GM23248 (cell line): ENCODE measurements at regions not wholly inside any gene's neighbourhood (a gene's known extent, or its start where the extent isn't known, plus 50 kb on each side); places are given as distances from the start of the nearest gene placed in this dataset.

Source experiments
- DNase-seq: peaks from one replicate; pipeline ENCODE4 v3.0.0-alpha.2; 2015
- H2AFZ ChIP-seq: fragments of 200-600 bp; sonication (generic); 2 replicates; pipeline ENCODE4 v1.6.1; 2016; ENCODE audit warnings: antibody characterized with exemption
- H3F3A ChIP-seq: fragments of 200-600 bp; sonication (generic); 2 replicates; pipeline ENCODE4 v1.6.1; 2016; ENCODE audit warnings: mild to moderate bottlenecking, antibody characterized with exemption, mixed run types; ENCODE audit not compliant: insufficient read depth
- H3K27ac ChIP-seq: fragments of 200-600 bp; sonication (generic); 2 replicates; pipeline ENCODE4 v1.5.1; 2016; ENCODE audit warnings: mild to moderate bottlenecking
- H3K27me3 ChIP-seq: fragments of 200-600 bp; sonication (generic); replicated peaks from 2 replicates; pipeline ENCODE4 v1.6.1; 2016; ENCODE audit warnings: mild to moderate bottlenecking; ENCODE audit not compliant: insufficient read depth
- H3K36me3 ChIP-seq: fragments of 200-600 bp; sonication (generic); 2 replicates; pipeline ENCODE4 v1.6.1; 2016; ENCODE audit warnings: low read depth, mild to moderate bottlenecking
- H3K4me1 ChIP-seq: fragments of 200-600 bp; sonication (generic); 2 replicates; pipeline ENCODE4 v1.6.1; 2016; ENCODE audit warnings: mild to moderate bottlenecking; ENCODE audit not compliant: insufficient read depth
- H3K4me2 ChIP-seq: fragments of 200-600 bp; sonication (generic); one replicate; pipeline ENCODE4 v1.6.1; 2016; ENCODE audit warnings: mild to moderate bottlenecking; ENCODE audit not compliant: unreplicated experiment
- H3K4me3 ChIP-seq: fragments of 200-600 bp; sonication (generic); 2 replicates; pipeline ENCODE4 v1.5.1; 2016; ENCODE audit warnings: mild to moderate bottlenecking
- H3K79me2 ChIP-seq: fragments of 200-600 bp; sonication (generic); 2 replicates; pipeline ENCODE4 v1.6.1; 2016; ENCODE audit warnings: mild to moderate bottlenecking; ENCODE audit not compliant: insufficient read depth
- H3K9ac ChIP-seq: fragments of 200-600 bp; sonication (generic); 2 replicates; pipeline ENCODE4 v1.6.1; 2016; ENCODE audit warnings: mild to moderate bottlenecking
- H3K9me2 ChIP-seq: fragments of 200-600 bp; sonication (generic); 2 replicates; pipeline ENCODE4 v1.6.1; 2016; ENCODE audit warnings: mixed run types, mild to moderate bottlenecking, moderate library complexity; ENCODE audit not compliant: insufficient read depth
- H3K9me3 ChIP-seq: fragments of 200-600 bp; sonication (generic); one replicate; pipeline ENCODE4 v1.6.1; 2017; ENCODE audit warnings: low read depth
- H4K20me1 ChIP-seq: fragments of 200-600 bp; sonication (generic); 2 replicates; pipeline ENCODE4 v1.6.0; 2016; ENCODE audit not compliant: insufficient read depth
- EZH2 ChIP-seq: fragments of 200-600 bp; sonication (generic); IDR thresholded peaks from 2 replicates; pipeline ENCODE4 v1.6.1; 2018; ENCODE audit warnings: antibody characterized with exemption, mild to moderate bottlenecking; ENCODE audit not compliant: insufficient read depth, poor library complexity, severe bottlenecking
- EZH2phosphoT487 ChIP-seq: fragments of 200-600 bp; sonication (generic); IDR thresholded peaks from 2 replicates; pipeline ENCODE4 v1.6.1; 2018; ENCODE audit warnings: antibody characterized with exemption, moderate library complexity, mild to moderate bottlenecking, low read depth; ENCODE audit not compliant: insufficient read depth
- WGBS, 2 experiments: methylation state at CpG; one replicate each; pipeline ENCODE4 v1.1.6; 2015 to 2017; ENCODE audit warnings: low lambda C conversion rate in 2 of 2, low coverage in 1 of 2; ENCODE audit errors: missing lambda C conversion rate in 2 of 2; 5-methylcytosine and 5-hydroxymethylcytosine counted together
- in situ Hi-C: fragments of 300-500 bp; cut with MboI; formaldehyde crosslinking; loops from 2 replicates; pipeline ENCODE4 v1.15.0; 2020

DNA sequence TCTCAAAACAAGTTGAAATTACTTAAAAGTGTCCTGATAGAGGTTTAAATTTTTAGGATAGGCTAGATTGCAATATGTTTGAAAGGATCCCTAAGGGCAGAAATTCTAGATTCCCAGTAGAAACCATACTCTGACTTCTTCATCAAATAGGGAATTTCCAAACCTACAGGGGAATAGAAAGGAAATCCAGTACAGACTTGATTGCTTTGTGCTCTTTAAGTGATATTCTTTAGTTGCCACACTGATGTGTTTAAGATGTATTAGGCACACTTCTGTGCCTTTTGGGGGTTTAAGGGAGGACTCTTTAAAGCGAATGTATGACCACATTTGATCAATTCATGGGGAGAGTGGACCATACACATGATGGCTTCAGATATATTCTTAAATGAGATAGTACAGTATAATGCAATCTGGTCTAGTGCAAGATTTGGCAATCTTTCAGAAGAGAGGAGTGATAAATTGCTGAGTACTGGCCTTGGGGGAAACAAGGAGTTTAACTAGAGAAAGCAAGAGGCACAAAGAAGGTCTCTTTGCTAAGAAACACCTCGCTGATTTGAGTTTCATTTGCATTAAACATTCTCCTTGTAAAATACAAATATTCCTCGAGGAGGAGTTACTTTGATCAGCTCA lies 268.8 kb upstream of the NR5A2 start:
- 47 to 54% methylated on average over 3 of the region's 3 CpGs for WGBS, 2 experiments
- peak; percentile 13 for DNase-seq
- Histone ChIP-seq H3K36me3 (no peaks in the 10 kb centered on the region), H3K27me3 (no peaks in the 10 kb centered on the region), H3K9me2 (no peaks in the 10 kb centered on the region), H2AFZ (peak overlapping the region; percentile 28; the same call in 1 of the 2 replicates), H3K27ac (no peak overlapping the region), H3K4me1 (peaks cover 8% of the 10 kb centered on the region), H3K9ac (no peak overlapping the region), H4K20me1 (no peaks in the 10 kb centered on the region), H3K4me2 (no peak overlapping the region), H3F3A (0 out of 2 replicates have a peak, but pooled peaks cover 4% of the 10 kb centered on the region), H3K4me3 (no peak overlapping the region), H3K9me3 (no peaks in the 10 kb centered on the region), H3K79me2 (no peaks in the 10 kb centered on the region)
- in situ Hi-C loops, result no loop called here
- TF ChIP-seq EZH2 (no peak), EZH2phosphoT487 (no peak)

DNA sequence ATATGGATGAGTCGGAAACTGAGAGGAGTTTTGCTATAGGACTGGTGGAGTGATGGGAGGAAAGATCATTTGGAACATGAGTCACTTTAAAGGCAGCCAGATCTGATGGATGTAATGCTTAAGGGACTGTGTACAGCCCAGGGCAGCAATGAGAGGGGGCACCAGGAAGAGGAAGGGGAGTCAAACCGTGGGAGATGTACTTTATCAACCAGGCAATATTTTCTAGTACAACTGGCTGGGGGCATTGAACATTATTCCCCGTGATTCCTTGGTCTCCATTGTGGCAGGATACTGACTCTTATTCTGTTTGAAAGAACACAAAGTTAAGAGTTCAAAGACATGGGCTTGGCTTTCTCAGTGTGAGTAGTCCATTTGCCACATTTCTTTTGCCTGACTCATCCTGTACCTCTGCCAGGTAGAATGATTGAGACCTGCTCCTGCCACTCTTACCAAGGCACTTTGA lies 268.2 kb upstream of the NR5A2 start:
- H3F3A ChIP-seq, result 0 out of 2 replicates have a peak, but pooled peaks cover 4% of the 10 kb centered on the region
- H3K9me2 ChIP-seq, result no peaks in the 10 kb centered on the region
- in situ Hi-C loops, result no loop called here
- peaks cover 8% of the 10 kb centered on the region for H3K4me1 ChIP-seq
- no peaks in the 10 kb centered on the region for H3K27me3 ChIP-seq
- 31 to 40% methylated on average over 3 of the region's 3 CpGs for WGBS, 2 experiments
- TF ChIP-seq EZH2phosphoT487, result no peak
- no peak for TF ChIP-seq EZH2
- peak overlapping the region; percentile 28; the same call in 1 of the 2 replicates for H2AFZ ChIP-seq
- H3K4me2 ChIP-seq, result no peak overlapping the region
- no peaks in the 10 kb centered on the region for H3K36me3 ChIP-seq
- no peak overlapping the region for H3K27ac ChIP-seq
- H3K4me3 ChIP-seq, result no peak overlapping the region
- no peaks in the 10 kb centered on the region for H3K9me3 ChIP-seq
- no peaks in the 10 kb centered on the region for H4K20me1 ChIP-seq
- no peak overlapping the region for H3K9ac ChIP-seq
- peak; percentile 29 for DNase-seq
- no peaks in the 10 kb centered on the region for H3K79me2 ChIP-seq

- H3K79me2 ChIP-seq, result no peaks in the 10 kb centered on the region
- H2AFZ ChIP-seq, result no peak overlapping the region
- no peak for TF ChIP-seq EZH2phosphoT487
- TF ChIP-seq EZH2, result no peak
- 58 to 60% methylated on average over 5 of the region's 5 CpGs for WGBS, 2 experiments
- H3K27ac ChIP-seq, result no peak overlapping the region
- H3K36me3 ChIP-seq, result no peaks in the 10 kb centered on the region
- peaks cover 8% of the 10 kb centered on the region for H3K9me3 ChIP-seq
- 0 out of 2 replicates have a peak, but pooled peaks cover 4% of the 10 kb centered on the region for H3F3A ChIP-seq
- no peaks in the 10 kb centered on the region for H3K9me2 ChIP-seq
- H3K4me1 ChIP-seq, result peaks cover 8% of the 10 kb centered on the region
- no peaks in the 10 kb centered on the region for H3K27me3 ChIP-seq
- no peak overlapping the region for H3K9ac ChIP-seq
- H3K4me2 ChIP-seq, result no peak overlapping the region
- H4K20me1 ChIP-seq, result no peaks in the 10 kb centered on the region
- in situ Hi-C loops, result no loop called here
- H3K4me3 ChIP-seq, result no peak overlapping the region
- no peak for DNase-seq
Measured at GRCh38 chr1:199762572-199762971, 264.9 kb upstream of the NR5A2 start.

DNA sequence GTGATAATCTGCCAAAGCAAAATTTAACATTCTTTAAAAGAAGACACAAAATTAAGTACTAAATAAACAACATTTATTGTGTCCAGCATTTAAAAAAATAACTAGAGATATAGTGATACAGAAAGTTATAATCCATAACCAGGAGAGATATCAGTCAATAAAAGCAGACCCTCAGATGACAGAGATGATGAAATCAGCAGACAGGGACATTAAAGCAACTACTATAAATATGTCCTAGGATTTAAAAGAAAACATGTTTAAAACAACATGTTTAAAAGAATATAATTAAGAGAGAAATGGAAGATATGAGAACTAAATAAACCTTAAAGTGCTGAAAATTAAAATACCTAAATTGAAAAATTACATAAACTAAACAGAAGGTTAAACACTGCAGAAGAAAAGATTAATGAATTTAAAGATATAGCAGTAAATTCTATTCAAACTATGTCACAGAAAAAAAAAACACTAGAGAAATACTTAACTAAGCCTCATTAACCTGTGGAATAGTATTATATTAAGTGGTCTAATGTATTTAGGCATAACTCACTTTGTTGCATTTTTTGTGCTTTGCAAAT lies 261.2 kb upstream of the NR5A2 start:
- Histone ChIP-seq H3K4me1 (no peaks in the 10 kb centered on the region), H3K36me3 (no peaks in the 10 kb centered on the region), H3K4me3 (no peak overlapping the region), H3K27me3 (no peaks in the 10 kb centered on the region), H3K9me3 (peaks cover 8% of the 10 kb centered on the region), H3K79me2 (no peaks in the 10 kb centered on the region), H2AFZ (no peak overlapping the region), H3F3A (no peaks in the 10 kb centered on the region), H3K9me2 (no peaks in the 10 kb centered on the region), H4K20me1 (no peaks in the 10 kb centered on the region), H3K4me2 (no peak overlapping the region), H3K27ac (no peak overlapping the region), H3K9ac (no peak overlapping the region)
- DNase-seq, result no peak
- no peak for TF ChIP-seq EZH2
- no peak for TF ChIP-seq EZH2phosphoT487
- in situ Hi-C loops, result no loop called here

- Histone ChIP-seq H3K9me3 (peaks cover 8% of the 10 kb centered on the region), H3K79me2 (no peaks in the 10 kb centered on the region), H3F3A (no peaks in the 10 kb centered on the region), H3K4me3 (no peak overlapping the region), H4K20me1 (no peaks in the 10 kb centered on the region), H3K9me2 (no peaks in the 10 kb centered on the region), H3K27ac (no peak overlapping the region), H3K4me2 (no peak overlapping the region), H2AFZ (no peak overlapping the region), H3K27me3 (no peaks in the 10 kb centered on the region), H3K4me1 (no peaks in the 10 kb centered on the region), H3K9ac (no peak overlapping the region), H3K36me3 (no peaks in the 10 kb centered on the region)
- TF ChIP-seq EZH2 (no peak), EZH2phosphoT487 (no peak)
- no peak for DNase-seq
- in situ Hi-C loops, result no loop called here
- 14 to 20% methylated on average over 2 of the region's 2 CpGs for WGBS, 2 experiments
Measured at GRCh38 chr1:199767700-199768099, 259.8 kb upstream of the NR5A2 start.
